Uterus (tissue), 2 donors: ENCODE measurements at regions not wholly inside any gene's neighbourhood (a gene's known extent, or its start where the extent isn't known, plus 50 kb on each side); places are given as distances from the start of the nearest gene placed in this dataset.
A peak's percentile ranks its signal among the peaks of the same experiment; 100 is the strongest.

Experiments
- CTCF ChIP-seq, 4 experiments: fragments of 200-600 bp in 2 of 4; fragments of 450-650 bp in 2 of 4; sonication (generic) in 2 of 4; IDR thresholded peaks; one replicate each; pipeline ENCODE4 v1.5.1; 2016 to 2019; ENCODE audit warnings: antibody characterized with exemption in 4 of 4, mild to moderate bottlenecking in 2 of 4, moderate library complexity in 1 of 4
- POLR2A ChIP-seq, 2 donors: fragments of 450-650 bp; IDR thresholded peaks; one replicate each; pipeline ENCODE4 v1.6.1; 2016; ENCODE audit warnings: antibody characterized with exemption in 2 of 2, mild to moderate bottlenecking in 1 of 2, moderate library complexity in 1 of 2

GRCh38 chr18:1663879-1664705, 759.4 kb downstream of the ADCYAP1 start:
- TF ChIP-seq CTCF (IDR thresholded peaks at IDR 0.05) (peak in 1 of 4 experiments; percentile 18), POLR2A (IDR thresholded peaks at IDR 0.05) (no peak)
